Mononuclear cell (primary cell): ENCODE measurements at regions not wholly inside any gene's neighbourhood (a gene's known extent, or its start where the extent isn't known, plus 50 kb on each side); places are given as distances from the start of the nearest gene placed in this dataset.

Source experiments
- H3K27me3 ChIP-seq: 2 replicates; pipeline ENCODE4 v1.6.0; 2011; ENCODE audit warnings: low read length, control low read depth; ENCODE audit not compliant: insufficient read depth
- H3K4me1 ChIP-seq: 2 replicates; pipeline ENCODE4 v1.5.1; 2011; ENCODE audit warnings: mild to moderate bottlenecking, low read length, control low read depth; ENCODE audit not compliant: insufficient read depth
- H3K4me3 ChIP-seq: 2 replicates; pipeline ENCODE4 v1.5.1; 2011; ENCODE audit warnings: mild to moderate bottlenecking, low read length, moderate library complexity
- H3K9me3 ChIP-seq: 2 replicates; pipeline ENCODE4 v1.5.1; 2011; ENCODE audit warnings: low read depth, mild to moderate bottlenecking, control low read depth, low read length

GRCh38 chr9:96020300-96020791 lies 144.9 kb downstream of the ERCC6L2 start:
- Histone ChIP-seq H3K9me3 (no peaks in the 10 kb centered on the region), H3K27me3 (peaks cover 47% of the 10 kb centered on the region), H3K4me3 (peak overlapping the region; percentile 41), H3K4me1 (peaks cover 42% of the 10 kb centered on the region)
